NCI-H345 treated with DMSO at 0.1 percent for 48 hours (cell line): ENCODE measurements at regions not wholly inside any gene's neighbourhood (a gene's known extent, or its start where the extent isn't known, plus 50 kb on each side); places are given as distances from the start of the nearest gene placed in this dataset.
A peak's percentile ranks its signal among the peaks of the same experiment; 100 is the strongest.

Experiments used
- DNase-seq: peaks from one replicate; lab custom pipeline; 2025; ENCODE audit not compliant: unreplicated experiment; lab: John Stamatoyannopoulos, UW

DNA sequence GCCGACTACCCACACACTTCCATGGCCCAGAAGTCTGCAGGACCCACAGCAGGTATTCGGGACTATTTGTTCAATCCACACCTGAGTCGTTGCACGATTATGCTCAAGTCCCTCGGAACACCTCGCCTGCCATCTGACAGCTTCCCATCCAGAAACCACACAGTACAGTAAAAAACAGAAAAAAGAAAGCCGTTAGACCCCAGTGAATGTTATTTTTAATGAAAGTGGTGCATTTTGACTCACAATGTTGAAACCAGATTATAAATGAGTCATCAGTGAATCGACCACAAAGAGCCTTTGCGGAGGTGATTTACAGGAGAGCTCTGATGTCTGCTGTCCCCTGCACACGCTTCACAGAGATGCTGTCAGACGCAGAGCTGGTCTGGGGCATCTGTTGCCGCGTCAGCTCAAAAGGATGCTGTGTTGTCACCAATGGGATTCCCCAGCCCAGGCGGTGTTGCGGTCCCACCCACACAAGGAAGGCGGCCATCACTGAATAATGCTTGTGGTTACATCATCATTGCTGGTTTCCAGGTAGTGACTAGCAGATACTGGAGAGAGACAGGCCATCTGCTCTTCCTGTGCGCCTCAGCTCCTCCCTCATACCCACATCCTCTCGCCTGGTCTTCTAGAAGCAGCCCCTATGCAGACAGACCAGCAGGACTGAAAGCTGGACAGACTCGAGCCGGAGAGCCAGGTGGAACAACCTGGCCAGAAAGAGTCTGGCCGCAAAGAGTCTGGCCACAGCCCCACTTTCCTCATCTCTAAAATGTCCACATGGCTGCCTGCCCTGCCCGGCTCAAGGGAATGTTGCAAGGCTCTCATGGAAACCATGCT is 116.8 kb downstream of the TOMM20 start:
- no peak for DNase-seq

GRCh38 chr1:235011064-235011598 is 117.5 kb downstream of the TOMM20 start:
- DNase-seq = no peak

GRCh38 chr1:235009561-235010306 is 118.9 kb downstream of the TOMM20 start:
- no peak for DNase-seq

DNA sequence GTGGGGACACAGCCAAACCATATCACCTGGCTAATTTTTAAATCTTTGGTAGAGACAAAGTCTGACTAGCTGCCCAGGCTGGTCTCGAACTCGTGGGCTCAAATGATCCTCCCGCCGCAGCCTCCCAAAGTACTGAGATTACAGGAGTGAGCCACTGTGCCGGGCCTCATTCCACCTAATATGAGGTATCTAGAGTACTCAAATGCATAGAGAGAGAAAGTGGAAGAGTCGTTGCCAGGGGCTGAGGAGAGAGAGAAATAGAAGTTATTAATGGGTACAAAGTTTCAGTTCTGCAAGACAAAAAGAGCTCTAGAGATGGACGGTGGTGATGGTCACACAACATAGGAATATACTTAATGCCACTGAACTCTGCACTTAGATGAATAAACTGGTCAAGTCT is 119.6 kb downstream of the TOMM20 start:
- no peak for DNase-seq

GRCh38 chr1:235008239-235008638 is 120.4 kb downstream of the TOMM20 start:
- no peak for DNase-seq

GRCh38 chr1:235006816-235007215 is 121.8 kb downstream of the TOMM20 start:
- no peak for DNase-seq

DNA sequence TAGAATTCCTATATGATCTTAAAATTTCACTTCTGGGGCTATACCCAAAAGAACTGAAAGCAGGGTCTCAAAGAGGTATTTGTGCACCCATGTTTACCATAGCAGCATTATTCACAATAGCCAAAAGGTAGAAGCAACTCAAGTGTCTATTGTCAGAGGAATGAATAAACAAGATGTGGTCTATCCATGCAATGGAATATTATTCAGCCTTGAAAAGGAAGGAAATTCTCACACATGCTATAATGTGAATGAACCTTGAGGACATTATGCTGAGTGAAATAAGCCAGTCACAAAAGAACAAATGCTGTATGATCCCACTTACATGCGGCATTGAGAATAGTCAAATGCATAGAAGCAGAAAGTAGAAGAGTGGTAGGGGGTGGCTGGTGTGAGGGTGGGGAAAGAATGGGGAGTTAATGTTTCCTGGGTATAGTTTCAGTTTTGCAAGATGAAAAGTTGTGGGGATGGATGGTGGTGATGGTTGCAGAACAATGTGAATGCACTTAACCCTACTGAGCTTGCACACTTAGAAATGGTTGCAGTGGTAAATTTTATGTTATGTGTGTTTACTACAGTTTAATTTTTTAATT is 122.4 kb downstream of the TOMM20 start:
- DNase-seq = no peak

DNA sequence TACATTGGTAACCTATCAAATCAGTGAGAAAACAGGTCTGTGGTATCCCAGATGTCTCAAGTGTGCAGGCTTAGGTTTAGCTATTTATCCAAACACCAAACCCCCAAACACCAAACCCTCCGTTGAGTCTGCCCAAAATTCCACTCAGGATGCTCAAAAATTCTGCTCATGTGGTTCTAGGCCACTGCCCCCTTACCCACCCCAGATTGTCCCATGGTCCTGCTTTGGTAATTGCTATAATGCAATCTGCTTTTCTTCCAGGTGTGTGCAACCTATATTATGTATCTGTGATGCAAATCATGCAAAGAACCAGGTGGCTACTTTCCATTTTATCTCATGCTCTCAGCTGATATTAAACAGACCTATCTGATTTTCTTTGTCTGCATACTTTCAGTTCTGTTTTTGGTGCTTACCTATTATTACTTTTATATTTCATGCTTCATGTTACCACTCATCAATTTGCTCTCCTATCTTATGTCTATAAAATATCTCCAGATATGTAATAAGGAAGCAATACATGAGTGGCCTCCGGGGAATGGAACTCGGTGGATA is 123.7 kb downstream of the TOMM20 start:
- DNase-seq = no peak

- DNase-seq = no peak
Observed at GRCh38 chr1:235004276-235004675, 124.4 kb downstream of the TOMM20 start.

GRCh38 chr1:235002706-235003300 is 125.8 kb downstream of the TOMM20 start:
- no peak for DNase-seq

DNA sequence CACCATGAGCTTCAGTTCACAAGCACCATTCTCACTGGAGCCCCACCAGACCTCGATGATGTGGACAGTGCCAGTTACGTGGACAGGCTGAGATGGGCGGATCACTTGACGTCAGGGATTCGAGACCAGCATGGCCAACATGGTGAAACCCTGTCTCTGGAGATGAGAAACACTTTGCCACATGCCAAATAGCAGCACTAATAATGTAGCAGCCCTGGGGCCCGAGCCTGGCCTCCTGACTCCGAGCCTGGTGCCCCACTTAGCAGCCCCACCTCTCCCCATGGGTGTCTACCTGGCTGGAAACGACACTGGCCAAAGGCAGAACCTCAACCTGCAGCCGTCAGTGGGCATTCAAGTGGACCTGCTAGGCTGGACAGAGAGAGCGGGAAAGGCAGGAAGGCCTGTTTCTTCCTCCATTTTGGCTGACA is 129.1 kb downstream of the TOMM20 start:
- DNase-seq = no peak

- no peak for DNase-seq
Observed at GRCh38 chr1:234997896-234998741, 130.5 kb downstream of the TOMM20 start.

GRCh38 chr1:234997201-234997895 is 131.3 kb downstream of the TOMM20 start:
- DNase-seq = peak; percentile 60

DNA sequence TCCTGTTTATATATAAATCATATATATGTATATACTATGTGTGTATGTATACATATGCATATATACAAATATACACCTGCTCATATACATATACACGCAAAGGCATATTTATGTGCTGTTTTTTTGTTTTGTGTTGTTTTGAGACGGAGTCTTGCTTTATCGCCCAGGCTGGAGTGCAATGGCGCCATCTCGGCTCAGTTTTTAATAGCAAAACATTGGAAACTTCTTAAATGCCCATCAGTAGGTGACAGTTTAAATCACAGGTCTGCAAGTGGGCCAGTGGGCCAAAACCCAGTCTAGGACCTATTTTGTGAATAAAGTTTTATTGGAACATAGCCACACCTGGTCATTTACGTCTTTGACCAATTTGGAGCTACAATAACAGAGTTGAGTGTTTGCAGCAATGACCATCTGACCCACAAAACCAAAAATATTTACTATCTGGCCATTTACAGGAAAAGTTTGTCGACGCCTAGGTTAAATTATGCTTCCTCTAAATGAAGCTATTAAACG is 132.3 kb downstream of the TOMM20 start:
- DNase-seq = no peak

- no peak for DNase-seq
Observed at GRCh38 chr1:234994436-234995295, 134.0 kb downstream of the TOMM20 start.

GRCh38 chr1:234992065-234992464 is 136.6 kb downstream of the TOMM20 start:
- no peak for DNase-seq

DNA sequence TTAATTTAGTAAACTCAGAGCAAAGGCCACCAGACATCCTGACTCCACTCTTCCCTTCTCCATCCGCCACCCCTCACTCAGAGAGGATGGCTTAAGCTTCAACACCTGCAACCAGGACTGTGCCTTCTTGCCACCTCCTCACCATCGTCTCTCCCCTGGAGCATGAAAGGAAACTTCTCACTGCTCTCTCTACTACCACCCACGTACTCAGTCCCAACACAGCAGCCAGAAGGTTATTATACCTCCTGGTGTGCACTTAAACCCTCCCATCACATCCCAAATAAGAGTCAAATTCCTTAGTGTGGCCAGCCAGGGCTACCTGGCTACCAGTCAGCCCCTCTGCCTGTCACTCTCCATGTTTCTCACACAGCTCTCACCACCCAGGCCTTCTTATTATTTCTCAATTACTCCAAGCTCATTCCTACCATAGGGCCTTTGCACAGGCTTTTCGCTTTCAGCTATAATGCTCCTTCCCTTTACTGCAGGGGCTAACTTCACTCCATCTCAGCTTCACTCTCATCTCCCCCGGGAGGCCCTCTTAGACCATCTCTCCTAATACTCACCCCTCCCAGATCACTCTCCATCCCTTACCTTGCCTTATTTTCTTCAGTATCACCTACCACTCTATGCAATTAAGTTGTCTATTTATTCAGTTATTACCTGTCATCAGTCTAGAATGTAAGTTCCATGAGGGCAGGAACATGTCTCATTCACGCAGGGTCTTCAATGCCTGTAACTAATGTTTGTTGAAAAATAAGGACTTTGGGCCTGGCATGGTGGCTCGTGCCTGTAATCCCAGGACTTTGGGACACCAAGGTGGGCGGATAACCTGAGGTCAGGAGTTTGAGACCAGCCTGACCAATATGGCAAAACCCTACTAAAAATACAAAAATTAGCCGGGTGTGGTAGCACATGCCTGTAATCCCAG is 137.5 kb downstream of the TOMM20 start:
- no peak for DNase-seq
